ENCODE measurements at regions not wholly inside any gene's neighbourhood (a gene's known extent, or its start where the extent isn't known, plus 50 kb on each side); places are given as distances from the start of the nearest gene placed in this dataset.

GRCh38 chr5:172541773-172542136 lies 87.4 kb upstream of the SH3PXD2B start:
- ATAC-seq = no peak
- H3K9me3 ChIP-seq = no peaks in the 10 kb centered on the region
- H3K27ac ChIP-seq = no peak overlapping the region
- no peak for TF ChIP-seq CTCF (IDR thresholded peaks at IDR 0.05 in 4 of 5, conservative IDR thresholded peaks at IDR 0.05 in 1 of 5)
- intact Hi-C loops (cut with DNase I; ENCODE audit: low total_unique reads) = loop anchor here (2.0 kb wide), 1 partner anchor 39 kb away; no protein-coding TSS in a partner anchor
- no peaks in the 10 kb centered on the region for H3K4me1 ChIP-seq
- no peaks in the 10 kb centered on the region for H3K27me3 ChIP-seq
- H3K4me3 ChIP-seq = no peak overlapping the region
- in situ Hi-C loops (cut with MboI; ENCODE audit: low sequenced_read_pairs in 4 of 4) = no loop called here
- no peaks in the 10 kb centered on the region for H3K36me3 ChIP-seq
- DNase-seq = no peak

- TF ChIP-seq POLR2A (IDR thresholded peaks at IDR 0.05) = no peak
- no peak for TF ChIP-seq CTCF (IDR thresholded peaks at IDR 0.05 in 4 of 5, conservative IDR thresholded peaks at IDR 0.05 in 1 of 5)
- ATAC-seq (no peak), DNase-seq (no peak)
- intact Hi-C loops (cut with DNase I; ENCODE audit: low total_unique reads) = no loop called here
- in situ Hi-C loops (cut with MboI; ENCODE audit: low sequenced_read_pairs in 4 of 4) = no loop called here
- H3K4me3 ChIP-seq = no peak overlapping the region
- H3K4me1 ChIP-seq = no peaks in the 10 kb centered on the region
- H3K9me3 ChIP-seq = no peaks in the 10 kb centered on the region
- no peaks in the 10 kb centered on the region for H3K27me3 ChIP-seq
- H3K36me3 ChIP-seq = no peaks in the 10 kb centered on the region
- H3K27ac ChIP-seq = no peak overlapping the region
These were observed 86.9 kb upstream of the SH3PXD2B start for GRCh38 chr5:172541099-172541772.

- no peaks in the 10 kb centered on the region for H3K36me3 ChIP-seq
- TF ChIP-seq POLR2A (IDR thresholded peaks at IDR 0.05) = no peak
- no peak for TF ChIP-seq CTCF (IDR thresholded peaks at IDR 0.05 in 4 of 5, conservative IDR thresholded peaks at IDR 0.05 in 1 of 5)
- H3K4me1 ChIP-seq = peaks cover 0 to 3% of the 10 kb centered on the region in 2 donors
- H3K9me3 ChIP-seq = no peaks in the 10 kb centered on the region
- in situ Hi-C loops (cut with MboI; ENCODE audit: low sequenced_read_pairs in 4 of 4) (no loop called here), intact Hi-C loops (cut with DNase I; ENCODE audit: low total_unique reads) (no loop called here)
- no peak overlapping the region for H3K27ac ChIP-seq
- DNase-seq (no peak), ATAC-seq (no peak)
- no peaks in the 10 kb centered on the region for H3K27me3 ChIP-seq
- no peak overlapping the region for H3K4me3 ChIP-seq
These were observed 86.0 kb upstream of the SH3PXD2B start for GRCh38 chr5:172540099-172540870.

GRCh38 chr5:172535108-172535445 lies 80.8 kb upstream of the SH3PXD2B start:
- H3K36me3 ChIP-seq = no peaks in the 10 kb centered on the region
- ATAC-seq = no peak
- DNase-seq = no peak
- peak overlapping the region in 3 of 4 donors; percentile 69 to 74 (median 71) for H3K27ac ChIP-seq
- H3K27me3 ChIP-seq = no peaks in the 10 kb centered on the region
- intact Hi-C loops (cut with DNase I; ENCODE audit: low total_unique reads) = no loop called here
- no peaks in the 10 kb centered on the region for H3K9me3 ChIP-seq
- no peak overlapping the region for H3K4me3 ChIP-seq
- TF ChIP-seq CTCF (IDR thresholded peaks at IDR 0.05 in 4 of 5, conservative IDR thresholded peaks at IDR 0.05 in 1 of 5) (no peak), POLR2A (IDR thresholded peaks at IDR 0.05) (no peak)
- peaks cover 5 to 41% of the 10 kb centered on the region in 2 donors for H3K4me1 ChIP-seq
- in situ Hi-C loops (cut with MboI; ENCODE audit: low sequenced_read_pairs in 4 of 4) = no loop called here

Data from gastrocnemius medialis (tissue), 4 donors.